HS-27A (cell line): ENCODE measurements at regions not wholly inside any gene's neighbourhood (a gene's known extent, or its start where the extent isn't known, plus 50 kb on each side); places are given as distances from the start of the nearest gene placed in this dataset.
"Not testable (repeated sequence)": the region's sequence is repeated elsewhere in the genome, so short reads cannot be mapped to it uniquely, and the experiment has no call there.

Experiments used
- DNase-seq: peaks from one replicate; pipeline ENCODE4 v3.0.0-alpha.2; 2012; ENCODE audit warnings: low read depth, missing footprints

- DNase-seq: no peak
These were observed 408.8 kb downstream of the NUP35 start for GRCh38 chr2:183533021-183533420.

- DNase-seq: no peak
These were observed 412.0 kb downstream of the NUP35 start for GRCh38 chr2:183536290-183536689.

GRCh38 chr2:183536714-183537113 is 412.5 kb downstream of the NUP35 start:
- DNase-seq: no peak

GRCh38 chr2:183541766-183542165 is 417.5 kb downstream of the NUP35 start:
- DNase-seq: peak; percentile 26

GRCh38 chr2:183542606-183543005 is 418.4 kb downstream of the NUP35 start:
- DNase-seq: no peak

GRCh38 chr2:183543222-183543621 is 419.0 kb downstream of the NUP35 start:
- DNase-seq: no peak

DNA sequence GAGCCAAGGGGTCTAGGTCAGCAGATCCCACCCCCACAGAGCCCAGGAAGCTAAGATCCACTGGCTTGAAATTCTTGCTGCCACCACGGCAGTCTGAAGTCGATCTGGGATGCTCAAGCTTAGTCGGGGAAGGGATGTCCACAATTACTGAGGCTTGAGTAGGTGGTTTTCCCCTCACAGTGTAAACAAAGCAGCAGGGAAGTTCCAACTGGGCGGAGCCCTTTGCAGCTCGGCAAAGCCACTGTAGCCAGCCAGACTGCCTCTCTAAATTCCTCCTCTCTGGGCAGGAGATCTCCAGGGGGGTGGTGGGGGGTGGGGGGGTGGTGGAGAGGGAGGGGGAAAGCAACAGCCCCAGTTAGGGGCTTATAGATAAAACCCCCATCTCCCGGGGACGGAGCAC is 419.5 kb downstream of the NUP35 start:
- DNase-seq: no peak

DNA sequence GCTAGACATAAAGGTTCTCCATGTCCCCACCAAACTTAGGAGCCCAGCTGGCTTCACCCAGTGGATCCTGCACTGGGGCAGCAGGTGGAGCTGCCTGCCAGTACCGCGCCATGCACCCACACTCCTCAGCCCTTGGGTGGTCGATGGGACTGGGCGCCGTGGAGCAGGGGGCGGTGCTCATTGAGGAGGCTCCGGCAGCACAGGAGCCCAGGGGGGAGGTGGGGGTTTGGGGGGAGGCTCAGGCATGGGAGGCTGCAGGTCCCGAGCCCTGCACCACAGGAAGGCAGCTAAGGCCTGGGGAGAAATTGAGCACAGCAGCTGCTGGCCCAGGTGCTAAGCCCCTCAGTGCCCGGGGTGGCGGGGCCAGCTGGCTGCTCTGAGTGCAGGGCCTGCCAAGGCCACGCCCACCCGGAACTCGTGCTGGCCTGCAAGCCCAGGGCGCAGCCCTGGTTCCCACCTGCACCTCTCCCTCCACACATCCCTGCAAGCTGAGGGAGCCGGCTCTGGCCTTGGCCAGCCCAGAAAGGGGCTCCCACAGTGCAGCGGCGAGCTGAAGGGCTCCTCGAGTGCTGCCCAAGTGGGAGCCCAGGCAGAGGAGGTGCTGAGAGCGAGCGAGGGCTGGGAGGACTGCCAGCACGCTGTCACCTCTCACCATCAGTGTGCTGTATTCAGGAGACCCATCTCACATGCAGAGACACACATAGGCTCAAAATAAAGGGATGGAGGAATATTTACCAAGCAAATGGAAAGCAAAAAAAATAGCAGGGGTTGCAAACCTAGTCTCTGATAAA is 422.5 kb downstream of the NUP35 start:
- DNase-seq: not testable (repeated sequence)

DNA sequence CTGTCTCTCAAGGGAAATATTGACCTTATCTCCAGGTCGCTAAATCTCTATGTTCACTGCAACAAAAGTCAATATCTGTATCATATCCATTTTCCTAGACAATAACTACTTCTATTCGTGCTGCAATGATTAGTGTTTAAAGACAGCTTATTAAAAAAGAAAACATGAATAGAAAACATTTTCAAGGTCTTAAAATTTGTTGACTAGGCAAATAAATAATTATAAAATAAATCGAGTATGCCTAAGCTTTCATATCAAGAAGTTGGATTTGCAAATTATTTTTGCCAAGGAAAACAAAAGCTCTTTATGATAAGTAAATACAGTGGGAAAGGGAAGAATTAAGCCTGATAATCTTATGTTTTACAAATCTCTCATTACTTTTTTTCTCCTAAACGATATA is 428.5 kb downstream of the NUP35 start:
- DNase-seq: no peak

DNA sequence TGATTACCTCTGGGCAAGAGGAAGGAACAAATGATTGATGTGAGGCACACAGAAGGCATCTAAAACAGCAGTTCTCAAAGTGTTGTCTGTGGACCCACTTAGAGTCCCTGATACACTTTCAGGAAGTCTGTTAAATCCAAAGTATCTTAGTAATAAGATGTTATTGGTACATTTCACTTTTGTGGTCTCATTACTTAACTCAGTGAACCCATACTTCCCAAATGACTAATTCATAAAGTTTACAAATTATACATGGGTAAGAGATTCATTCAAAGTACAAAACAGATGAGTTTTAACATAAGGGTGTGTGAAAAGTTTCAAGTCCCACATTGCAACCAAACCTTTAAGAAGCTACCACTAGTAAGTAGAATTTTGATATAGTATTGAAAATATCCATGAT is 440.5 kb downstream of the NUP35 start:
- no peak for DNase-seq

DNA sequence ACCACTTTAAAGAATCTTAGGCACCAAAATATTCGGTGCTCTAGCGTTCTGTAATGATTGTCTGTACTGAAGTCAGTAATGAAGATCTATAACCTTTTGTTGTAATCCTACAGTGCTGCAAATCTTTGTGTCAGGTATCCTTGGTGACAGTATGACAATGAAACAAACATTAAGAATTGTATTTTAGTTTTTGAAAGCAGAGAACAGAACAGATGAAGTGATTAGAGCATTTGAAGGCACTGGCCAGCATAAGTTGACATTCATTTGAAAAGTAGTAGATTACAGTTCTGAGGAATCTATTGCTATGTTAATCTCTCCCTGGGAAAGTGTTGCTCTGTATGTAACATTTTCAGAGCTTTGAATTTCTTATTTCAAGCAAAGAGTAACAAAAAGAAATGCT is 451.2 kb downstream of the NUP35 start:
- DNase-seq: no peak

- DNase-seq: no peak
These were observed 455.4 kb downstream of the NUP35 start for GRCh38 chr2:183579686-183580085.

GRCh38 chr2:183592271-183592670 is 468.0 kb downstream of the NUP35 start:
- no peak for DNase-seq

DNA sequence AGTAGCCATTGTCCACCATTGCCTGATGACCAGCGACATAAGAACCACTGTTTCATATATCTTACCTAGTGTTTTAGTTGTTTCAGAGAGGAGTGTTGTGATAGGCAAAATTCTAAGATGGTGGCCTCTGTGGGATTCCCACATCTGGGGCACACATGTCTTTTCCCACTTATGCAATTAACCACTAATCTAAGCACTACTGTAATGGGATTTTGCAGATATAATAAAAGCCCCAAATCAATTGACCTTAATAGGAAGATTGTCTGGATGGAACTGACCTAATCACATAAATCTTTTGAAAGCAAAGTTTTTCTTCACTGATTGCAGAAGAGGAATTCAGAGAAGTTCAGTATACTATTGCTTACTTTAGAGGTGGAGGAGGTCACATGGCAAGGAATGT is 469.9 kb downstream of the NUP35 start:
- DNase-seq: no peak

GRCh38 chr2:183597841-183598240 is 473.6 kb downstream of the NUP35 start:
- DNase-seq: no peak

- no peak for DNase-seq
These were observed 479.8 kb downstream of the NUP35 start for GRCh38 chr2:183604065-183604464.

- no peak for DNase-seq
These were observed 481.2 kb downstream of the NUP35 start for GRCh38 chr2:183605440-183605839.

DNA sequence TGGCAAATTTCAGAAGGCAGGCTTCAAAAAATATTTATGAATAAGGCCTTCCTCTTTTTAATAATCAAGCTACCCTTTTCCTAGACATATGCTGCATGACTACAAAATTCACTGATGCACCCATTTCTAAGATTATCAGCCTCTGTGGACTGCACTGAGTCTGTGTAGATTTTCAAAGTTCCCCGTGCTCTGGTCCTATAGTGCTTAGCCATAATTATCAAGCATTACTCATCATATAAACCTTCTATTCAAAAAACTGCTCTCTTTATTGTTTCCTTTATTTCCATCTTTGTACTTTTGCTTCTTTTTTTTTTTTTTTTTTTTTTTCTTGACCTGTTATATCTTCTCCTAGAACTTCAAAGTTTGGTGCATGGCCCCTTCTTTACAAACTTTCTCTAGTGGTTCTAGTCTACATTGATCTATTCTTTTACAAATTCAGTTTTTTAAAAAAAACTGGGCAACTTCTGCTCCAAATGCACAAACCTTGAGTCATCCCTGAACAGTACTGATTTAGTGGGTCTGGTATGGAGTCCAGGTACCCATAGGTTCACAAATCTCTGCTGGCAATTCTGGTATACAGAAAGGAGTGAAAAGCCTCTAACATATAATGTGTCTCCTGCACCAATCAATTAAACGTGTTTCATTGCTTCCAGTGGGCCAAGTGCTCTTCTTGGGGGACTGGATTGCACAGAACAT is 481.9 kb downstream of the NUP35 start:
- no peak for DNase-seq

DNA sequence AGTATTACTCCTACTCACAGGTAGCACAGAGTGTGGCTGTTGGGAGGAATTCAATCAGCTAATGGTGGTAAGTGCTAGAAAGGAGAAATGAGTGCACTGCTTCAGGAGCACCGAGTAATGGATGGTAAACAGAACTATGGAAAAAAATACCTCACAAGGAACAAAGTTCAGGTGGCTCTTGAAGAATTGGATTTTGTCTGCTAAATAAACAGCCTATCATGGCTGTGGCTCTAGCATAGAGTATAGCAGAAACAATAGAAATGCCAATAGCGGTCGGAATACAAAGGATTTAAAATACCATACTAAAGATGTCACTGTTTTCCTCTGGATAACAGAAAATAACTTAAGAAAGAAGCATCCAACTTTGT is 482.5 kb downstream of the NUP35 start:
- no peak for DNase-seq

- DNase-seq: no peak
These were observed 483.8 kb downstream of the NUP35 start for GRCh38 chr2:183607995-183608394.

DNA sequence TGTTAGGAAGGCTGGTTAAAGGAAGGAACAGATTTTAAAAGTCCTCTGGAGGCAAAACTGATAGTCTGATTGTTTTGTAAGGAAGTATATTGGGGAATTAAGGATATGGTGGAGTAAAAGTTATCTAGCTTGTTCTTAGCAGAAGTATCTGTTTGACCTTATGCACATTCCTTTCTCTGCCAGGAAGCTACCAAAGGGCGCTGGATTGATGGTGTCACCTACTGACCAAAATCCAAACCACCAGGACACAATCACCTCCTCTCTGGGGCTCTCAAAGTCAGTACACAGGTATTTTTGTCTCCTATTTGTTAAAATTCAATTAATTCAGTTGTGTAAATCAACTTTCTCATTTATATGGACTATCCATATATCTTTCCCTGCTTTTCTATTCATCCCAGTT is 484.5 kb downstream of the NUP35 start:
- DNase-seq: no peak

DNA sequence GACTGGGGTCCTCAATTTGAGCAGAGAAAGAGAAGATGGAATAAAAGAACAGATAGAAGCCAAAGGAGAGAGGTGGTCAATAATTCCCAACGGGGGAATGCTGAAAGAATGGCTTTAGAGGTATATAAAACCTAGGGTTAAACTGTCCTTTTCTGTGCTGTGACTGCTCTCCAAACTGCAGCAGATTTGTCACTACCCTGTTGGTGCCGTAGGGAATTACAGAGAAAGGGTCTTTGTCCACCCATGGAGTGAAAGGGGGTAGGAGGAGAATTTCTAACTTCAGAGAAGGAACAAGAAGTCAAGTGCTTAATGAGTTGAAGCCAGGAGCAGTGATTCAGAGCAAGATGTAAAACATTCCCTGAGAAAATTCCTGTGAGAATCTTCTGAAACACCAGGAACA is 486.5 kb downstream of the NUP35 start:
- DNase-seq: no peak

DNA sequence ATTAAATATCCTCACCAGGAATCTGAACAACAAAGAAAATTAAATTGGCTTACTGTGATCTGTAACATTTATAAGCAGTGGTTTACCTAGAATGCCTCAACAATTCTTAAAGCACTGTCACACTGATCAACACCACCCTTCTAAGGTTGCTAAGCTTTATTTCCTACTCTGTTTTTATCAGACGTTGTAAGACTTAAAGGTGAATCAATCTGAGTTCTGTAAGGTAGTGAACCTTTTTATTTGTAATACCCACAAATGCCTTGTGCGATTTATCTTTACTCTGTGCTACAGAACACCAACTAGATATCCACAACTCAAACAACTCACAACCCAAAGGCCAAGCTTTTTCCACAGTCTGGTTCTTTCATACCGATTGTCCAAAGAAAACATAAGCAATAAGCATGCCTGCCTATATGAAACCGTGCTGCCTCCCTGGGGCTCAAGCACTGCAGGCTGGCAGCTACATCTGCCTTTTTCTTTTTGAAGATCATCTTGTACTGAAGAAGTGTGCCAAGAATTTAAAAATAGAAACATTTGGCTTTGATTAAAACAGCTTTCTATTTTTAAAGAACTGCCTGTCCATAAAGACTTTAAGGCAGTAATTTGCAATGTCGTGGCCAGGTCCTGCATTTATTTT is 490.7 kb downstream of the NUP35 start:
- DNase-seq: no peak
